GM23248 (cell line): ENCODE measurements at regions not wholly inside any gene's neighbourhood (a gene's known extent, or its start where the extent isn't known, plus 50 kb on each side); places are given as distances from the start of the nearest gene placed in this dataset.

Experiments
- EZH2 ChIP-seq: fragments of 200-600 bp; sonication (generic); IDR thresholded peaks from 2 replicates; pipeline ENCODE4 v1.6.1; 2018; ENCODE audit warnings: antibody characterized with exemption, mild to moderate bottlenecking; ENCODE audit not compliant: insufficient read depth, poor library complexity, severe bottlenecking
- EZH2phosphoT487 ChIP-seq: fragments of 200-600 bp; sonication (generic); IDR thresholded peaks from 2 replicates; pipeline ENCODE4 v1.6.1; 2018; ENCODE audit warnings: antibody characterized with exemption, moderate library complexity, mild to moderate bottlenecking, low read depth; ENCODE audit not compliant: insufficient read depth

DNA sequence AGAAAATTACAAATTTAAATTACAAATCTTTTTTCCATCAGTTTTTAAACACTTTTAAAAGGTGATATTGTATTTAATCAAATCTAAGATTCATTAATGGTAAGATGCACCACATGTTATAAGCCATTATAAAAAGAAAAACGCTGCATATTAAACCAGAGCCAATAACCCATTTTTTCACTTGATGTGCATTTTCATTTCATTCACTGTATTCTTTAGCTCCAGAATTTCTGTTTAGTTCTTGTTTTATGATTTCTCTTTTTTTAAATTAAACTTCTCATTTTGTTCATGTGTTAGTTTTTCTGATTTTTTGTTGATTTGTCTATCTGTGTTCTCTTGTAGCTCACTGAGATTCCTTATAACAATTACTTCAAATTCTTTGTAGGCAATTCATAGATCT is 62.4 kb upstream of the MBOAT2 start:
- TF ChIP-seq EZH2 (no peak), EZH2phosphoT487 (no peak)
